ENCODE measurements at regions not wholly inside any gene's neighbourhood (a gene's known extent, or its start where the extent isn't known, plus 50 kb on each side); places are given as distances from the start of the nearest gene placed in this dataset.

- H3K4me1 Mint-ChIP-seq = no peaks in the 10 kb centered on the region
- no peak for ATAC-seq (replicated peaks)
- no peak overlapping the region for H3K4me3 Mint-ChIP-seq
- no peaks in the 10 kb centered on the region for H3K36me3 Mint-ChIP-seq
- DNase-seq = no peak
- no peak overlapping the region for H3K27ac Mint-ChIP-seq
- H3K27me3 Mint-ChIP-seq = no peaks in the 10 kb centered on the region
- H3K9me3 Mint-ChIP-seq = peaks cover 3% of the 10 kb centered on the region in 2 donors
These were observed 959.1 kb upstream of the SLC10A2 start for GRCh38 chr13:104025303-104025702.

GRCh38 chr13:104024416-104025170 lies 958.4 kb upstream of the SLC10A2 start:
- no peaks in the 10 kb centered on the region for H3K36me3 Mint-ChIP-seq
- no peak overlapping the region for H3K27ac Mint-ChIP-seq
- H3K9me3 Mint-ChIP-seq = peaks cover 3% of the 10 kb centered on the region in 2 donors
- DNase-seq = no peak
- no peaks in the 10 kb centered on the region for H3K27me3 Mint-ChIP-seq
- H3K4me3 Mint-ChIP-seq = no peak overlapping the region
- H3K4me1 Mint-ChIP-seq = no peaks in the 10 kb centered on the region
- ATAC-seq (replicated peaks) = no peak

GRCh38 chr13:104021806-104022397 lies 955.7 kb upstream of the SLC10A2 start:
- no peak overlapping the region for H3K27ac Mint-ChIP-seq
- no peaks in the 10 kb centered on the region for H3K36me3 Mint-ChIP-seq
- no peak for ATAC-seq (replicated peaks)
- H3K9me3 Mint-ChIP-seq = peaks cover 3% of the 10 kb centered on the region in 2 donors
- H3K4me3 Mint-ChIP-seq = no peak overlapping the region
- no peaks in the 10 kb centered on the region for H3K4me1 Mint-ChIP-seq
- no peaks in the 10 kb centered on the region for H3K27me3 Mint-ChIP-seq
- DNase-seq = no peak

GRCh38 chr13:104017317-104017716 lies 951.1 kb upstream of the SLC10A2 start:
- Mint-ChIP-seq H3K27me3 (no peaks in the 10 kb centered on the region), H3K27ac (no peak overlapping the region), H3K4me3 (no peak overlapping the region), H3K9me3 (no peaks in the 10 kb centered on the region), H3K36me3 (no peaks in the 10 kb centered on the region), H3K4me1 (no peaks in the 10 kb centered on the region)
- no peak for DNase-seq
- ATAC-seq (replicated peaks) = no peak

GRCh38 chr13:104015646-104016396 lies 949.6 kb upstream of the SLC10A2 start:
- no peaks in the 10 kb centered on the region for H3K4me1 Mint-ChIP-seq
- H3K27me3 Mint-ChIP-seq = no peaks in the 10 kb centered on the region
- no peak overlapping the region for H3K27ac Mint-ChIP-seq
- no peaks in the 10 kb centered on the region for H3K36me3 Mint-ChIP-seq
- no peak overlapping the region for H3K4me3 Mint-ChIP-seq
- ATAC-seq (replicated peaks) (no peak), DNase-seq (no peak)
- no peaks in the 10 kb centered on the region for H3K9me3 Mint-ChIP-seq

- Mint-ChIP-seq H3K4me3 (no peak overlapping the region), H3K4me1 (no peaks in the 10 kb centered on the region), H3K27ac (no peak overlapping the region), H3K36me3 (no peaks in the 10 kb centered on the region), H3K27me3 (no peaks in the 10 kb centered on the region), H3K9me3 (no peaks in the 10 kb centered on the region)
- DNase-seq (no peak), ATAC-seq (replicated peaks) (no peak)
These were observed 948.8 kb upstream of the SLC10A2 start for GRCh38 chr13:104014803-104015645.

- DNase-seq = no peak
- H3K9me3 Mint-ChIP-seq = no peaks in the 10 kb centered on the region
- H3K4me1 Mint-ChIP-seq = no peaks in the 10 kb centered on the region
- no peak overlapping the region for H3K27ac Mint-ChIP-seq
- H3K36me3 Mint-ChIP-seq = no peaks in the 10 kb centered on the region
- ATAC-seq (replicated peaks) = no peak
- H3K4me3 Mint-ChIP-seq = no peak overlapping the region
- H3K27me3 Mint-ChIP-seq = no peaks in the 10 kb centered on the region
These were observed 945.5 kb upstream of the SLC10A2 start for GRCh38 chr13:104011505-104012241.

GRCh38 chr13:104008541-104009435 lies 942.6 kb upstream of the SLC10A2 start:
- Mint-ChIP-seq H3K27me3 (no peaks in the 10 kb centered on the region), H3K27ac (no peak overlapping the region), H3K4me3 (no peak overlapping the region), H3K4me1 (no peaks in the 10 kb centered on the region), H3K36me3 (no peaks in the 10 kb centered on the region), H3K9me3 (no peaks in the 10 kb centered on the region)
- no peak for ATAC-seq (replicated peaks)
- no peak for DNase-seq

- Mint-ChIP-seq H3K27me3 (no peaks in the 10 kb centered on the region), H3K9me3 (no peaks in the 10 kb centered on the region), H3K36me3 (no peaks in the 10 kb centered on the region), H3K4me1 (no peaks in the 10 kb centered on the region), H3K4me3 (no peak overlapping the region), H3K27ac (no peak overlapping the region)
- DNase-seq (no peak), ATAC-seq (replicated peaks) (no peak)
These were observed 941.9 kb upstream of the SLC10A2 start for GRCh38 chr13:104008075-104008474.

- no peak overlapping the region for H3K27ac Mint-ChIP-seq
- no peak for ATAC-seq (replicated peaks)
- no peak for DNase-seq
- no peaks in the 10 kb centered on the region for H3K36me3 Mint-ChIP-seq
- H3K4me3 Mint-ChIP-seq = no peak overlapping the region
- no peaks in the 10 kb centered on the region for H3K4me1 Mint-ChIP-seq
- H3K9me3 Mint-ChIP-seq = no peaks in the 10 kb centered on the region
- no peaks in the 10 kb centered on the region for H3K27me3 Mint-ChIP-seq
These were observed 940.4 kb upstream of the SLC10A2 start for GRCh38 chr13:104006625-104007075.

GRCh38 chr13:104004572-104004971 lies 938.4 kb upstream of the SLC10A2 start:
- no peak overlapping the region for H3K27ac Mint-ChIP-seq

GRCh38 chr13:104002216-104002615 lies 936.0 kb upstream of the SLC10A2 start:
- no peak for DNase-seq

More at GRCh38 chr13:104004572-104004971, 938.4 kb upstream of the SLC10A2 start:
- H3K36me3 Mint-ChIP-seq = no peaks in the 10 kb centered on the region
- H3K27me3 Mint-ChIP-seq = no peaks in the 10 kb centered on the region
- H3K4me3 Mint-ChIP-seq = no peak overlapping the region
- DNase-seq (no peak), ATAC-seq (replicated peaks) (no peak)
- peaks cover 0 to 2% of the 10 kb centered on the region in 2 donors for H3K9me3 Mint-ChIP-seq
- H3K4me1 Mint-ChIP-seq = no peaks in the 10 kb centered on the region

GRCh38 chr13:104001766-104002165 lies 935.5 kb upstream of the SLC10A2 start:
- ATAC-seq (replicated peaks) (no peak), DNase-seq (no peak)
- peaks cover 0 to 2% of the 10 kb centered on the region in 2 donors for H3K9me3 Mint-ChIP-seq
- H3K4me1 Mint-ChIP-seq = no peaks in the 10 kb centered on the region
- no peak overlapping the region for H3K27ac Mint-ChIP-seq
- H3K4me3 Mint-ChIP-seq = no peak overlapping the region
- H3K27me3 Mint-ChIP-seq = no peaks in the 10 kb centered on the region
- H3K36me3 Mint-ChIP-seq = no peaks in the 10 kb centered on the region

More at GRCh38 chr13:104002216-104002615, 936.0 kb upstream of the SLC10A2 start:
- H3K27ac Mint-ChIP-seq = no peak overlapping the region
- H3K27me3 Mint-ChIP-seq = no peaks in the 10 kb centered on the region
- H3K36me3 Mint-ChIP-seq = no peaks in the 10 kb centered on the region
- H3K4me1 Mint-ChIP-seq = no peaks in the 10 kb centered on the region
- ATAC-seq (replicated peaks) = no peak
- H3K4me3 Mint-ChIP-seq = no peak overlapping the region
- peaks cover 0 to 2% of the 10 kb centered on the region in 2 donors for H3K9me3 Mint-ChIP-seq
